Stimulated activated CD4-positive, alpha-beta T cell treated with anti-CD3 and anti-CD28 coated beads, Interleukin-4, amount 100 ng/mL, for 48 hours (primary cell): ENCODE measurements at regions not wholly inside any gene's neighbourhood (a gene's known extent, or its start where the extent isn't known, plus 50 kb on each side); places are given as distances from the start of the nearest gene placed in this dataset.

Source experiments
- DNase-seq, 2 donors: peaks; one replicate each; pipeline ENCODE4 v3.0.0-alpha.2; 2020; ENCODE audit warnings: low read depth in 2 of 2

- DNase-seq: no peak
Measured at GRCh38 chr11:15696069-15696468, 581.3 kb downstream of the INSC start.

GRCh38 chr11:15697437-15698236, 582.9 kb downstream of the INSC start:
- DNase-seq: no peak

- DNase-seq: no peak
Measured at GRCh38 chr11:15698855-15699254, 584.1 kb downstream of the INSC start.

- no peak for DNase-seq
Measured at GRCh38 chr11:15699978-15700377, 585.3 kb downstream of the INSC start.

- no peak for DNase-seq
Measured at GRCh38 chr11:15700456-15700855, 585.7 kb downstream of the INSC start.

- no peak for DNase-seq
Measured at GRCh38 chr11:15704064-15704463, 589.3 kb downstream of the INSC start.

GRCh38 chr11:15704556-15704955, 589.8 kb downstream of the INSC start:
- no peak for DNase-seq

GRCh38 chr11:15705891-15706290, 591.2 kb downstream of the INSC start:
- no peak for DNase-seq

GRCh38 chr11:15707194-15707593, 592.5 kb downstream of the INSC start:
- no peak for DNase-seq

- DNase-seq: no peak
Measured at GRCh38 chr11:15707971-15708370, 593.2 kb downstream of the INSC start.

- no peak for DNase-seq
Measured at GRCh38 chr11:15710580-15711275, 596.0 kb downstream of the INSC start.

GRCh38 chr11:15711311-15711710, 596.6 kb downstream of the INSC start:
- DNase-seq: no peak

GRCh38 chr11:15714641-15715399, 600.1 kb downstream of the INSC start:
- no peak for DNase-seq

GRCh38 chr11:15716550-15716949, 601.8 kb downstream of the INSC start:
- no peak for DNase-seq

- DNase-seq: no peak
Measured at GRCh38 chr11:15720460-15720859, 605.7 kb downstream of the INSC start.

GRCh38 chr11:15723966-15724365, 609.2 kb downstream of the INSC start:
- no peak for DNase-seq

- no peak for DNase-seq
Measured at GRCh38 chr11:15724601-15725000, 609.9 kb downstream of the INSC start.

GRCh38 chr11:15725246-15725645, 610.5 kb downstream of the INSC start:
- DNase-seq: no peak

- DNase-seq: no peak
Measured at GRCh38 chr11:15726221-15726746, 611.6 kb downstream of the INSC start.

- no peak for DNase-seq
Measured at GRCh38 chr11:15726893-15727519, 612.3 kb downstream of the INSC start.

GRCh38 chr11:15727520-15727914, 612.8 kb downstream of the INSC start:
- DNase-seq: no peak

- DNase-seq: no peak
Measured at GRCh38 chr11:15728207-15728606, 613.5 kb downstream of the INSC start.
